COR-L47 (cell line): ENCODE measurements at regions not wholly inside any gene's neighbourhood (a gene's known extent, or its start where the extent isn't known, plus 50 kb on each side); places are given as distances from the start of the nearest gene placed in this dataset.
A peak's percentile ranks its signal among the peaks of the same experiment; 100 is the strongest.
"Not testable (repeated sequence)": the region's sequence is repeated elsewhere in the genome, so short reads cannot be mapped to it uniquely, and the experiment has no call there.

ENCODE experiments used
- DNase-seq: peaks from one replicate; lab custom pipeline; 2025; lab: John Stamatoyannopoulos, UW

- no peak for DNase-seq
Observed at GRCh38 chr4:114444211-114444610, 154.4 kb upstream of the UGT8 start.

- not testable (repeated sequence) for DNase-seq
Observed at GRCh38 chr4:114447963-114448516, 150.6 kb upstream of the UGT8 start.

GRCh38 chr4:114458728-114459127 lies 139.9 kb upstream of the UGT8 start:
- DNase-seq = no peak

GRCh38 chr4:114464726-114465272 lies 133.8 kb upstream of the UGT8 start:
- DNase-seq = no peak

- DNase-seq = no peak
Observed at GRCh38 chr4:114465766-114466165, 132.8 kb upstream of the UGT8 start.

GRCh38 chr4:114466299-114466698 lies 132.3 kb upstream of the UGT8 start:
- DNase-seq = no peak

- no peak for DNase-seq
Observed at GRCh38 chr4:114472269-114473032, 126.2 kb upstream of the UGT8 start.

GRCh38 chr4:114474188-114474800 lies 124.3 kb upstream of the UGT8 start:
- DNase-seq = no peak

- no peak for DNase-seq
Observed at GRCh38 chr4:114476310-114476709, 122.3 kb upstream of the UGT8 start.

GRCh38 chr4:114479595-114479994 lies 119.0 kb upstream of the UGT8 start:
- DNase-seq = peak; percentile 73

- no peak for DNase-seq
Observed at GRCh38 chr4:114481856-114482255, 116.8 kb upstream of the UGT8 start.

GRCh38 chr4:114487101-114487500 lies 111.5 kb upstream of the UGT8 start:
- no peak for DNase-seq

- DNase-seq = no peak
Observed at GRCh38 chr4:114488301-114488982, 110.2 kb upstream of the UGT8 start.

GRCh38 chr4:114494246-114494803 lies 104.3 kb upstream of the UGT8 start:
- no peak for DNase-seq

- DNase-seq = no peak
Observed at GRCh38 chr4:114495471-114495928, 103.1 kb upstream of the UGT8 start.

- DNase-seq = no peak
Observed at GRCh38 chr4:114497116-114497515, 101.5 kb upstream of the UGT8 start.

GRCh38 chr4:114509340-114509739 lies 89.3 kb upstream of the UGT8 start:
- no peak for DNase-seq

GRCh38 chr4:114512595-114513295 lies 85.9 kb upstream of the UGT8 start:
- no peak for DNase-seq

GRCh38 chr4:114519368-114519767 lies 79.2 kb upstream of the UGT8 start:
- DNase-seq = no peak

GRCh38 chr4:114527170-114527569 lies 71.4 kb upstream of the UGT8 start:
- DNase-seq = no peak

GRCh38 chr4:114527637-114528036 lies 71.0 kb upstream of the UGT8 start:
- no peak for DNase-seq
